HG02943 (cell line): ENCODE measurements at regions not wholly inside any gene's neighbourhood (a gene's known extent, or its start where the extent isn't known, plus 50 kb on each side); places are given as distances from the start of the nearest gene placed in this dataset.

ENCODE experiments used
- ATAC-seq: cut with Tn5 transposase; IDR thresholded peaks from one replicate; pipeline ENCODE4 v1.9.1; 2021; ENCODE audit warnings: mild to moderate bottlenecking, low read depth, moderate library complexity; ENCODE audit not compliant: unreplicated experiment

DNA sequence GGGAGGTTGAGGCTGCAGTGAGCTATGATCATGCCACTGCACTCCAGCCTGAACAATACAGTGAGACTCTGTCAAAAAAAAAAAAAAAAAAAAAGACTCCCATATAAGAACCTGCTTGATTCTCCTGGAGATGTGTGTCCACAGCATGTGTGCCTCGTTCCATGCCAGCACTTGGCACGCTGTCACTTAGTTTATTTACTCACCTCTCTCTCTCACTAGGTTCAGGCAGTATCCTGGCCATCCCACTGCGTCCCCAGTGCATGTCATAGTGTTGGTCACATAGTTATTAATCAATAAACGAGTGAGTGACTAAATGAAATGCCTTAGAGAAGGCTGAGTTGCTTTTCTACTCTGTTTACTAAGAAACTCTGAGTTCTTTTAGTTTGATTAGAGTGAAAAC is 79.1 kb upstream of the GPR12 start:
- ATAC-seq, result no peak

DNA sequence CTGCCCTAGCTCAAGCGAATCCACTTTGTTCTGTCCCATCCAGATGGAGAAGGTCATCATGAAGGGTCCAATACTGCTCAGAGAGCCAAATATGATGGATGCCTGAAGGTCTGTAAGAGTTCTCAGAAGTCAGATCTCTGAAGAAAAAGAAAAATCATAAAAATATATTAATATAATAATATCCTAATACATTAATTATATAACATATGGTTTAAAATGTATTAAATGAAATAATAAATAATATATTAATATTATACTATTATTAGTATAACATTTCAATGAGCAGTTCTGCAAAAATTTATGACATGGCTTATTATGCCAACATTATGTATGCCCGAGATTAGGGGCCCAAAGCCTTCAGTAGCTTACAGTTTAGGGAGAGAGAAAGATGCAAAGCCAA is 78.2 kb upstream of the GPR12 start:
- ATAC-seq, result no peak

DNA sequence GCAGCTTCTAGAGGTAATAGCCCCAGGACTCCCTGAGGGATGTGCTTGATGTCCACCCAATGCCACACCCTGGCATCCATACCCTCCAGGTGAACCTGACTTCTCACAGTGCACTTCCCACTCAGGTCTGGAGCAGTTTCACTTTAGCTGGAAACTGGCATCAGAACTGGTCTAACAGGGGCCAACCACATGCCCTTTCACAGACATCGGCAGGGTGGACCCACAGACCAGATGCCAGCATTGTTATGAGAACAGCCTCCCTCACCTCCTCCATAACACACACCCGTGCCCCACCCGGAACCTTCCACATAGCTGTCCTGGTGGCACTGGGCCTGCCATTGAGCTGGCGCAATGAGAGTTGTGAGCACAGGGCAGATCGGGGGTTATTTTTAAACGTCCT is 77.4 kb upstream of the GPR12 start:
- ATAC-seq, result no peak

DNA sequence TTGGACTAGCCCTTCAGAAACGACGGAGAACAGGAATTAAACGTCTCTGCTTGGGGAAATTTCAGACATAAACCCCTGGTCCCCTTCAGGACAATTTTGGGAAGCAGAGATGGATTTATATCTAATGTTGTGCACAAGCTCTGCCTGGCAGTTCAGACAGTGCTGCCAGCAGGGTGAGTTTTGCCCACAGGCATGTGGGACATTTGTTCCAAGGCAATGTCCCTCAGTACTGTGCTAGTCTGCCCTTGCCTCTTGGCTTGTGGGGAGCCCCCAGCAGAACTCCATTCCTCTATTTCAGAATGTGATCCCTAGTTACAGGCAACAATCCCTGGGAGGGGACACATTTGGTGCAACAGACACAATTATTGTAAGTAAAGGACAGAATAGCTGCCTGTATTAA is 76.5 kb upstream of the GPR12 start:
- ATAC-seq, result no peak

DNA sequence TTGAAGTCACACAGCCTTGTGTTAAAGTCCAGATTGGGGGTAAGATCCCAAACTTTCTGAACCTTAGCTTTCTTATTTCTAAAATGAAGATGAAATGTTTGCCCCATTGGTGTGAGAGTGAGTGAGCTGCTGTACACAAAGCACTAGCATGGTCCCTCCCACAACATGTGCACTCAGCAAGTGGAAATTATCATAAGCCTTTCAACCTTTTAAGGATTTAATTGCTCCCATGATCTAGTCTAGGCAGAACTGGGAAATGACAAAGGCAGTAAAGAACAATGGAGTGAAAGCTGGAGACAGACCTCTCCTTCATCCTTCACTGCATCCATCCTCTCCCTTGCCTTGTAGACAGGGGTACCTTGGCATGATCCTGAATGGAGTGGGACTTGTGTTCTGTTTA is 76.0 kb upstream of the GPR12 start:
- no peak for ATAC-seq

GRCh38 chr13:26834646-26835045 is 74.1 kb upstream of the GPR12 start:
- no peak for ATAC-seq

DNA sequence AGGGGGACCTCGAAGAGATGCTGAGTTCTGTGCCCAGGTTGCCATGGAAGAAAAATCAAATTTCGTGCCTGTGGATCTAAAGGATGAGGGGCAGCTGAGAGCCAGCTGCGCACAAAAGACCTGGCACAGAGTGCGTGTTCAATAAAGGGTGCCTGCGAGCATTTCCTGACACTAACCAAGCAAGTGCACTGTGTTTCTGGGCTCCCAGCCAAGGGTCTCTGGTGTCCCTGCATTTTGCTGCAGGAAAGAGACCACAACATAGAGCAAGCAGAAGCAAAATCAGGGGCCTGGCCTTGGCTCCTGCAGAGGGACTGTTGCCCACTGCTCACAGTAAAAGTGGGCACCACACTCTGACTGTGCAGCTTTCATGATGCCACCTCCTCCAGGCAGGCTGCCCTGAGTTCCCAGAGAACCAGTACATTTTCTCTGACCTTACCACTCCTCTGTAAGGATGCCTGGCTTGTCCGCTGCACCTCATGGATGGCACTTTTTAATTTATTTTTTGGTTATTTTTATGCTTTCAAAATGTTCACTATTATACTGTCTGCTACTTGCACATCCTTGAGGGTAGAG is 70.8 kb upstream of the GPR12 start:
- ATAC-seq, result no peak

DNA sequence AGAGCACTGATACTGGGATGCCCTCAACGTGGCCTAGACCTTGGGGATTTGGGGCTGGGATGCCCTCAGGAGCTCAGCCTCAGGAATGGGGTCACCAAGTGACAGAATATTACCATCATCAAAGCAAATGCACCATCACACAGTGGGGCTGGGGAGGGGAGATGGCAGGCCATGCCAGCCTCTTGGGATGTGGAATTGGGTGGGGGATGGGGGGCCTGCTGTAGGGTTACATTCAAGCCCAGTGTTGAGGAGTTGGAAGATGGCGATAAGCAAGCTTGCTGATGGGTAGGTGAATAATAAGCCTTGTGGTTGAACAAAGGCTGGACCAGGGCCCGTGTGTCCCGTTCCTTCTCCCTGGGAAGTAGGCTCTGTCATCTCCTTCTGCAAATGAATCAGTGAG is 69.1 kb upstream of the GPR12 start:
- ATAC-seq, result no peak

DNA sequence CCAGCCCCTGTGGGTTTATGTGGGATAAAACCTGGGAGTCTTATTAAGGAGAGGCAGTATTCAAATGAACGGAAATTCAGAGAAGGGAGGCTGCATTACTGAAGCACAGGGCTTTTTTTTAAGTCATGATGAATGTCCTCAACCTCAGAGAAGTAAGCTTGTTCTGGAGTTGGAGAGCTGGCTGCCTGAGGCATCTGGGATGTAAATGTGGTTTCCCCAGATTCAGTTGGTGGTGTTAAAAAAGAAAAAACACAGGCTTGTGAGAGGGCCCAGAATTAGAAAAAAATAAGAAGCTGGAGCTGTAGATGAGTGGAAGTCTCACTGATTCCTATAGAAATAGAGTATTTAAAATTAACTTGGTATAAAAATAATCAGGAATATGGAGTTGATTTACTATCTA is 64.0 kb upstream of the GPR12 start:
- ATAC-seq, result no peak

- no peak for ATAC-seq
Measured at GRCh38 chr13:26822146-26822545, 61.6 kb upstream of the GPR12 start.

DNA sequence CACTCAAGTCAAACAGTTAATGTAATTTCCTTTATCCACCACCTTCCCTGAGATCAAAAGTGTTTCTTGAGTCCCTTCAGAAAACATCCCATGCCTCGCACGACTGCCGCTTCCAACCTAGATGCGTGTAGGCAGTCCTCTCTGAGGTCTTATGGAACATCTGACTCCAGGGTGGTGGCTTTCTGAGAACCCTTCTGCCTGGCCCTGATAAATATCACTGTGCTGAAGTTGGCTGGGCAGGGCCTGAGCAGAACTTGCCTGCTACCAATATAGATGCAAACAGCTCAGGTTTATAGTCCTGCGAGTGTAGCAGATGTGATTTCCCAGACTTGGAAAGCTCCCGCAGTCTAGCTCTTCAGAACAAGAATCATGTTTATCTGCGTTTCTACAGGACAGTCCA is 61.1 kb upstream of the GPR12 start:
- ATAC-seq, result no peak

- no peak for ATAC-seq
Measured at GRCh38 chr13:26820871-26821270, 60.3 kb upstream of the GPR12 start.

DNA sequence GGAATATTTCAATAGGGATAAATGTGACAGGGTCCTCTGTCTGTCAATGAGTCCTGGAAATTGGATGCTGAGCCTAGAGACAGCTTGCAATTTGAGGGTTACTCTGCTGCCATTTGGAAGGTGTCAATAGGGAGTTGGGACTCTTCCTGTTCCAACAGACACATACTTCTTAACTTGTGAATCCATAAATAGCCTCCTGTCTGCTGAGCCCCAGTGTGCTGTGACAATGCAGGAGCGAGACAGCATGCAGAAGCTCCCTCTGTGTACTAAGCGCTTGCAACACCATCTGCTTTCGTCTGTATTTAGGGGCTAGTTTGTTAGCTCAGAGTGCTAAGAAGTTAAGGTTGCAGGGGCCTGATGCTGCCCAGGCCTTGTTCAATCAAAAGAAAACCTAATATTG is 58.5 kb upstream of the GPR12 start:
- ATAC-seq, result no peak

DNA sequence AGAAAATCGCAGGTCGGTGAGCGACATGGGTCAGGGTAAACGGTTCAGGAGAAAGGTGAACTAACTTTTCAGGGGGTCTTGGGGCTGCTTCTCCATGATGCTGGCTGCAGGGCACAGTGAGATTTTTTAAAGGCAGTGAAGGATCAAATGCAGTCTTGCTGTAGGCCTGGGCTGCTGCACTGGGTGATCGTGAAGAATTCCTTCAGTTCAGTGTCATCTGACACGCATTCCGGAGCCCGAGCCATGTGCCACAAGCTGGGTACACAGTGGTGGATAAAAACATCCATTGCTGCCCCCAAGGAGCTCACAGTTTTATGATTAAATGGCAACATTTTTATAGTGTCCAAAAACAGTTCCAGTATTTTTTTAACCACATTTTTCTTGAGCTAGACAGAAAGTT is 56.3 kb upstream of the GPR12 start:
- ATAC-seq, result no peak

DNA sequence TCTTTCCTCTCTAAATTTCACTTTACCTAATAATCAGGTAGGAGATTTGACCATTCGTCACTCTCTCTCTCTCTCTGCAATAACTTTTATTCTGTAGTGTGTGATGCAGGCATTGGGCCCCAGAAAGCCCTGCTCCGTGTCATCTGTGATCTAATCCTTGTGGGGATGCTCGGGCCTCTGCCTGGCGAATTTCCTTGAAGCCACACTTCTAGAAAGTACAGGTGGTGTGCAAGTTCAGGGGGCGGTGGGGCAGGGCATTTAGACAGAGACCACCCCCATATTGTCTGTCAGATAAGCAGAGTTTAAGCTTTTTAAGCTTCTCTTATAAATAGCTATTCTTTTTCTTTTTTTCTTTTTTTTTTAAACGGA is 53.4 kb upstream of the GPR12 start:
- no peak for ATAC-seq

GRCh38 chr13:26813321-26813979 is 52.9 kb upstream of the GPR12 start:
- no peak for ATAC-seq

DNA sequence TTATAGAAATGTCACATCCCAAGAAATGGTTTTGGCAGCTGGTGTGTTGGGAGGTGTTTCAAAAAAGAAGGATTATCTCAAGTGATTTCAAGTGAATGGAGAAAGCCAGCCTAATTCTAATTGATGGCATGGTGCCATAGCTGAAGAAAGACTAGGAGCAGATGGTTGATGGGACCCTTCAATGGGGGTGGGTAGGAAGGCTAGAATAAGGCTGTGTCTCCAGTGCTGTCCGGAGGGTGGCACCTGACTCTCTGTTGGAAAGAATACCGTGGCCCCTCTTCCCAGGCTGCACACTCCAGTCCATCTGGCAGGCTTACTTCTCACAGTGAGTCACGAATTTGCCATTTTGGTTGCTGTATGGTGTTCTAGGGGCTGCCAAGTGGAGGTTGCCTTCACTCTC is 51.0 kb upstream of the GPR12 start:
- ATAC-seq, result no peak
